Choroid plexus epithelial cell (primary cell): ENCODE measurements at regions not wholly inside any gene's neighbourhood (a gene's known extent, or its start where the extent isn't known, plus 50 kb on each side); places are given as distances from the start of the nearest gene placed in this dataset.

Source experiments
- DNase-seq: peaks from one replicate; pipeline ENCODE4 v3.0.0-alpha.2; 2010; ENCODE audit warnings: low read depth
- H3K4me3 ChIP-seq: 2 replicates; pipeline ENCODE4 v1.5.1; 2011; ENCODE audit warnings: low read depth, mild to moderate bottlenecking, control low read depth, low read length, moderate library complexity
- TF ChIP-seq, protein P1 (sequence below): conservative IDR thresholded peaks from 2 replicates; pipeline ENCODE4 v1.5.1; 2011; ENCODE audit warnings: low read depth, mild to moderate bottlenecking, control low read depth, inconsistent platforms, low read length, moderate library complexity

DNA sequence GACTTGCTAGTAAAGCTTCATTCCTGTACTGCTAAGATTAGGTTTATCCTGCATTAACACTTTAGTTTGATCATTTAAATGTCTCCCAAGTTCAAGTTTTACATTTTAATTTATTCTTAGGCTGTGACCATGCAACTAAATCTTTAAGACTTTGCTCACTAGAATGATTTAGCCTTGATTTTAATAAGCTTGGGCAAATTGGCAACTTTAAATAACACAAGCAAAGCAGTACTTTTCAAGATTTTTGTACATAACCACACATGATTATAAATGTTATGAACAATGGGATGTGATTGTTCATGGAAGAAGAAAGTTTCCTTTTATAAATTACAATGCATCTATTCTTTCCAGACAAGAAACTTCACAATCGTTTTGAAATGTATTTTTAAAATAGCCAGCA lies 948.0 kb upstream of the EPHA7 start:
- TF ChIP-seq, protein P1, sequence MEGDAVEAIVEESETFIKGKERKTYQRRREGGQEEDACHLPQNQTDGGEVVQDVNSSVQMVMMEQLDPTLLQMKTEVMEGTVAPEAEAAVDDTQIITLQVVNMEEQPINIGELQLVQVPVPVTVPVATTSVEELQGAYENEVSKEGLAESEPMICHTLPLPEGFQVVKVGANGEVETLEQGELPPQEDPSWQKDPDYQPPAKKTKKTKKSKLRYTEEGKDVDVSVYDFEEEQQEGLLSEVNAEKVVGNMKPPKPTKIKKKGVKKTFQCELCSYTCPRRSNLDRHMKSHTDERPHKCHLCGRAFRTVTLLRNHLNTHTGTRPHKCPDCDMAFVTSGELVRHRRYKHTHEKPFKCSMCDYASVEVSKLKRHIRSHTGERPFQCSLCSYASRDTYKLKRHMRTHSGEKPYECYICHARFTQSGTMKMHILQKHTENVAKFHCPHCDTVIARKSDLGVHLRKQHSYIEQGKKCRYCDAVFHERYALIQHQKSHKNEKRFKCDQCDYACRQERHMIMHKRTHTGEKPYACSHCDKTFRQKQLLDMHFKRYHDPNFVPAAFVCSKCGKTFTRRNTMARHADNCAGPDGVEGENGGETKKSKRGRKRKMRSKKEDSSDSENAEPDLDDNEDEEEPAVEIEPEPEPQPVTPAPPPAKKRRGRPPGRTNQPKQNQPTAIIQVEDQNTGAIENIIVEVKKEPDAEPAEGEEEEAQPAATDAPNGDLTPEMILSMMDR: no peak
- no peak for DNase-seq
- no peak overlapping the region for H3K4me3 ChIP-seq

DNA sequence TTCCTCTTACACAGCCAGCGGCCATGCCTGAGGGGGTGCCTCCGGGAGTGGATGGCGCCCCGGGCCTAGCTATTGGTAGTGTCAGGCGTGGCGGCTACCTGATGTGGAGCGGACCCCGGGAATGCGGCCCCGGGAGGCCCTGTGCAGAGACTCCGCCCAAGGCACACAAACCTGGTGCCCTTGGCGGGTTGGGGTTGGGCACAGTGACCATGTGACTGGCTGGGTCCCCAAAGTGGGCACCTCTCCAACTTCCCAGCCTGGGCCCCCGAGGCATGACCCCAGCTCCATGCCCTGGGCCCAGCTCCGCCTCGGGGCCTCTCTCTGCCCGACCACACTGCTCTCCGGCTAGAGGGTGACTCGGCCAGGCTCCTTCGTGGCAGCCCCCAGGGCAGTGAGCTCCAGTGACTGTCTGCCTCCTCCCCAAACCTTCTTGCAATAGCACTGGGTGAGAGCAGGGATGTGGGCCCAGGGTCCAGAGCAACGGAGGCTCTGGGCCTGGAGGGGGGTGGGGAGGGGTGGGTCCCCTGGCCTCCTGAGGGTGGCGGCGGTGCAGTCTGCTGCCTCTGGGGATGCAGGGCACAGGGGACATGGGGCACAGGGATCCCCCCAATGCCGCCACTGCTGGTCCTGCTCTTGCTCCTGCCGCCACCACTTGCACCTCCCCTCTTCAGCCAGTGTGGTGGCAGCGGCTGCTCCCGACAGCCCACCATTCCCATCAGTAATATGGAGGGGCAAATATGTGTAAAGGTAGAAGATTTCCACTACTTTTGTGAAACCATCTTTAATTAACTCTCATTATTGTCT lies 942.9 kb upstream of the EPHA7 start:
- no peak overlapping the region for H3K4me3 ChIP-seq
- DNase-seq: no peak
- TF ChIP-seq, protein P1: no peak

DNA sequence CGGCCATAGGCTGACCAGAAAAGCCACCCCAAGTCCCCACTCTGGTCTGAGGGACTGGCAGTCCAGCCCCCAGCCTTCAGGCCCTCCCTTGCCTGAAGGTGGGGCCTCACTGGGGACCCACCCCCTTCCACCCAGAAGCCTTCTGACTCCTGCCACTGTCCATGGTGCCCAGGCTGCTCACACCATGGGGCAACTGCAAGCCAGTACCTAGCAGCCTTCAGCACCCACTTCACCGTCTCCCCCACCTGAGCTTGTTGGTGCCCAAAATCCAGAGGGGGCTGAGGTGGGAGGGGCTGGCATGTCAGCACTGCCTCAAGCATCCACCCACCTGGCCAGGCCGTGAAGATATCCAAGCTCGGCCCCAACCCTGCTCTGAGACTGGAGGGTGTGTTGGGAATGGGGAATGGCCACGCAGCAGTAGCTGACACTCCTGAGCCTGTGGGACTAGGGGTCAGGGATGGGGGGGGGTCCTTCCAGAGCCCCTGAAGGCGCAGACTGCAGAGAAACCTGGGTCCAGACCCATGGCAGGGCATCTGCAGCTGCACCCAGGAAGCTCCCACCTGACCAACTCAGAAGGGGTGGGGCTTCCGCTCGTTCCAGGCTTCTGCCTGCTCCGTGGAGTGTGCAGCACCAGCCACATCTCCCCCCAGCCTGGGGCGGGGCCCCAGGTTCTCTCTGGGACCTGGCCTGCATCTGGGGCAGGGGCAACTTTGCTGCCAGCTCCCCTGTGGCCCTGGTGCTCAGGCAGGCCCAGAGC lies 942.1 kb upstream of the EPHA7 start:
- H3K4me3 ChIP-seq: no peak overlapping the region
- TF ChIP-seq, protein P1: no peak
- DNase-seq: no peak

DNA sequence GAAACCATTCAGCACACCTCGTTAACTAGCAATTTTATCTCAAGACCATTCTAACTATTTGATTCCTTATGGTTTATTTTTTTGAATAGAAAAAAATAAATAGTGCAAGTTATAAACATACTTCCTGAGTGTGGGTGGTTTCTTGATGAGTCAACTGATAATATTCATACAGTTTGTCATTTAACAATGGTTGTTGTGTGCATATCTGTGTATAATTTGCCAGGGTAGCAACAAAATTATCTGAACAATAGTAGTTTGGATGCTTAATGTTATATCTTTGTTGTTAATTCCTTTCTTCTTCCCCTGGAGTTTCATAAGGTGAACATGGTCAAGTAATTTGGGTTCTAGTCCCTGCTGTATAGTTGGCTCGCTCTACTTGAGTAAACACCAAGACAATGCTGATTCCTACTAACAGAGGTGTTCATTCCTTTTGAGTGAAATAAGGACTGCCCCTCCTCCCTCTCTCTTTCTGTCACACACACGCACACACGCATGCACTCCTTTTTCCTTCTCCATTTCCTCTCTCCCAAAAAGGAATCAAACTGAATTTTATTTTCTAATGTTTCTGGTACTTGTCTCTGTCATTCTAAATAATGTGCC lies 938.1 kb upstream of the EPHA7 start:
- TF ChIP-seq, protein P1: no peak
- DNase-seq: no peak

DNA sequence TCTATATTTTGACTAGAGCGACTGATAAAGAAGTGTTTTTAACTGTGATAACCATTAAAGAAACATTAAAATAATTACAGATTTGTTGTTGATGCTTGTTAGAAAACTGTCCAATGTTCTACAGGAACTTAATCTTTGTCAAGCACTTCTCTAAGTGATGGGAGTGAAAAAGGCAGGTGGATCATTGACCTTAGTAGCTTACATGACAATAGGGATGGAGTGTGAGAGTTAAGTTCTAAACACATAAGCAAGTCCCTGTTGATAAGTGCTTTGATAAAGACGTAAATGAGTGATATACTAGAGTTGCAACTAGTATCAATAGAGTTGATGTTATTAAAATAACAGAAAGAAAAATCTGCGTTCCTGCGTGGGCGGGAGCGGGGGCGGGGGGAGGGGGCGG lies 931.5 kb upstream of the EPHA7 start:
- DNase-seq: no peak
- H3K4me3 ChIP-seq: no peak overlapping the region
- TF ChIP-seq, protein P1: no peak

More for the DNA sequence above, 938.1 kb upstream of the EPHA7 start:
- H3K4me3 ChIP-seq: no peak overlapping the region

DNA sequence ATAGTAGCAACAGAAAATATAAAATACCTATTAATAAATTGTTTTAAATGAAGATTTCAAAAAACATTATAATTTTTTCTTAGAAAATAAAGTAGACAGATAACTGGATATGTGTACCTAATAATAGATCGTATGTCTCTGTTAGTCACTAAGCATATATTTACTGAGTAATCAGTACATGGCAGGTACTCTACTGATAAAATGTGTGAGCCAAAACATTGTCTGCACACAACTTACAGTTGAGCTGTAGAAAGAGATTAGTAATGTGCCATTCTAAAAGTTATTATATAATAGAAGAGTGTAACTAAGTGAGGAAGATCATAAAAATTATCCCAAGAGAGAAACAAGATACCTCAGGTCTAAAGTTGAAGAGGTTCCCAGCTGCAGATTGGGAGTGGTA lies 929.9 kb upstream of the EPHA7 start:
- TF ChIP-seq, protein P1: no peak
- no peak overlapping the region for H3K4me3 ChIP-seq
- no peak for DNase-seq
